DOHH2 (cell line): ENCODE measurements at regions not wholly inside any gene's neighbourhood (a gene's known extent, or its start where the extent isn't known, plus 50 kb on each side); places are given as distances from the start of the nearest gene placed in this dataset.

Experiments used
- CTCF ChIP-seq: fragments of 200-600 bp; sonication (generic); IDR thresholded peaks from one replicate; pipeline ENCODE4 v1.5.1; 2014; ENCODE audit warnings: antibody characterized with exemption, mild to moderate bottlenecking, low read depth, low read length; ENCODE audit not compliant: poor library complexity, severe bottlenecking
- EZH2phosphoT487 ChIP-seq: fragments of 200-600 bp; sonication (generic); IDR thresholded peaks from 2 replicates; pipeline ENCODE4 v1.6.1; 2017; ENCODE audit warnings: borderline replicate concordance, mild to moderate bottlenecking, antibody characterized with exemption, low read length, moderate library complexity, mixed read lengths

- TF ChIP-seq CTCF (no peak), EZH2phosphoT487 (no peak)
Measured at GRCh38 chr2:125267683-125268082, 1242.6 kb downstream of the CNTNAP5 start.
